IMR-90 (cell line): ENCODE measurements at regions not wholly inside any gene's neighbourhood (a gene's known extent, or its start where the extent isn't known, plus 50 kb on each side); places are given as distances from the start of the nearest gene placed in this dataset.

ENCODE experiments used
- CEBPB ChIP-seq: IDR thresholded peaks from 2 replicates; pipeline ENCODE4 v1.6.1; 2012; ENCODE audit warnings: low read depth, low read length, improper control_type of control experiment
- FOS ChIP-seq: fragments of 150-350 bp; IDR thresholded peaks from 2 replicates; pipeline ENCODE4 v1.6.1; 2016; ENCODE audit warnings: low read depth, low read length
- MXI1 ChIP-seq: IDR thresholded peaks from 2 replicates; pipeline ENCODE4 v1.6.1; 2012; ENCODE audit warnings: low read depth, mild to moderate bottlenecking, low read length, moderate library complexity, borderline replicate concordance
- POLR2A ChIP-seq: IDR thresholded peaks from 2 replicates; pipeline ENCODE4 v1.6.1; 2012; ENCODE audit warnings: mild to moderate bottlenecking, low read depth, low read length
- RAD21 ChIP-seq: IDR thresholded peaks from 2 replicates; pipeline ENCODE4 v1.6.1; 2012; ENCODE audit warnings: low read length, improper control_type of control experiment
- RFX5 ChIP-seq: IDR thresholded peaks from 2 replicates; pipeline ENCODE4 v1.8.0; 2012; ENCODE audit warnings: low read depth, mild to moderate bottlenecking, low read length, moderate library complexity
- SMC3 ChIP-seq: fragments of 150-350 bp; IDR thresholded peaks from 2 replicates; pipeline ENCODE4 v1.6.1; 2016; ENCODE audit warnings: low read depth, mild to moderate bottlenecking, antibody characterized with exemption, low read length, moderate library complexity
- TF ChIP-seq, protein P1 (sequence below): conservative IDR thresholded peaks from 2 replicates; pipeline ENCODE4 v1.5.1; 2012; ENCODE audit warnings: mild to moderate bottlenecking, low read depth, low read length, improper control_type of control experiment

DNA sequence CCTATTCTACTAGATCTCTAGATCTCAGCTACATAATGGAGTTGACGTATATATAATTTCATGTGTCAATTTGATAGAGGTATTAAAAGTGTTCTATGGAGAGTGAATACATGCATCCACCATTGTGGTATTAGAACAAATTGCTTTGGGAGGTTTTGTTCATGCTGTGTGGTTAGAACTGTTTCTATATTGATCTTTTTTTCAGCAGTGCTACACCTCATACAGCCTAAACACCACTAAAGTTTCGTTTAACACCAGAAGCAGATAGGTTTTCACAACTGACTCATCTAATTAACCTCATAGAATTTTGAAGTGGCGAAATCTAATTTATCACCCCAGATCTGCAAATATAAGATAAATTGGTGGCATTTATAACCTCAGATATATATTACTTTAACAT is 269.4 kb upstream of the SEMA6A start:
- TF ChIP-seq MXI1 (no peak), RFX5 (no peak), SMC3 (no peak), RAD21 (no peak), POLR2A (no peak), CEBPB (no peak), FOS (no peak)
- TF ChIP-seq, protein P1, sequence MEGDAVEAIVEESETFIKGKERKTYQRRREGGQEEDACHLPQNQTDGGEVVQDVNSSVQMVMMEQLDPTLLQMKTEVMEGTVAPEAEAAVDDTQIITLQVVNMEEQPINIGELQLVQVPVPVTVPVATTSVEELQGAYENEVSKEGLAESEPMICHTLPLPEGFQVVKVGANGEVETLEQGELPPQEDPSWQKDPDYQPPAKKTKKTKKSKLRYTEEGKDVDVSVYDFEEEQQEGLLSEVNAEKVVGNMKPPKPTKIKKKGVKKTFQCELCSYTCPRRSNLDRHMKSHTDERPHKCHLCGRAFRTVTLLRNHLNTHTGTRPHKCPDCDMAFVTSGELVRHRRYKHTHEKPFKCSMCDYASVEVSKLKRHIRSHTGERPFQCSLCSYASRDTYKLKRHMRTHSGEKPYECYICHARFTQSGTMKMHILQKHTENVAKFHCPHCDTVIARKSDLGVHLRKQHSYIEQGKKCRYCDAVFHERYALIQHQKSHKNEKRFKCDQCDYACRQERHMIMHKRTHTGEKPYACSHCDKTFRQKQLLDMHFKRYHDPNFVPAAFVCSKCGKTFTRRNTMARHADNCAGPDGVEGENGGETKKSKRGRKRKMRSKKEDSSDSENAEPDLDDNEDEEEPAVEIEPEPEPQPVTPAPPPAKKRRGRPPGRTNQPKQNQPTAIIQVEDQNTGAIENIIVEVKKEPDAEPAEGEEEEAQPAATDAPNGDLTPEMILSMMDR, result no peak
